Tibial nerve (tissue), 4 donors: ENCODE measurements at regions not wholly inside any gene's neighbourhood (a gene's known extent, or its start where the extent isn't known, plus 50 kb on each side); places are given as distances from the start of the nearest gene placed in this dataset.

Experiments used
- EP300 ChIP-seq, 2 donors: sonication (generic); formaldehyde crosslinking; IDR thresholded peaks; one replicate each; pipeline ENCODE4 v1.6.1; 2017; ENCODE audit warnings: antibody characterized with exemption in 2 of 2, mild to moderate bottlenecking in 1 of 2
- TF ChIP-seq, protein P1 (sequence below), 5 experiments: fragments of 200-600 bp in 3 of 5; fragments of 450-650 bp in 2 of 5; sonication (generic) in 3 of 5; IDR thresholded peaks; one replicate each; pipeline ENCODE4 v1.5.1; 2016 to 2019; ENCODE audit warnings: antibody characterized with exemption in 5 of 5, mild to moderate bottlenecking in 3 of 5, moderate library complexity in 2 of 5

DNA sequence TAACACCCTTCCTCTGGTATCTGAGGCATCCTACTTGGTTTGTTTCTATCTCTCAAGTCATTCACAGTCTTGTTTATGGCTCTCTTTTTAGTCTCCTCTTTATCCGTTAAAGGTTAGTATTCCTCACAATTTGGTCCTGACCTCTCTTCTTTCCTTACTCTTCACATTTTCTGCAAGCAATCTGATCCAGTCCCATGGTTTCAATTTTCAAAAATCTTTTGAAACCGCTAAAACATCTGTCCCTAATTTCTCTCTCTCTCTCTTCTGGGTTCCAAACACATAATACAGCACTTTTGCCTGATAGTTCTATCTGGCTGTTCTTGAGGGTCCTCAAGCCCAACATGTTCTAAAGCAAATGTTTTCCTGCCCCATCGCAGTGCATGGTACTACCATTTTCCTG lies 149.0 kb downstream of the SERPINI1 start:
- TF ChIP-seq, protein P1, sequence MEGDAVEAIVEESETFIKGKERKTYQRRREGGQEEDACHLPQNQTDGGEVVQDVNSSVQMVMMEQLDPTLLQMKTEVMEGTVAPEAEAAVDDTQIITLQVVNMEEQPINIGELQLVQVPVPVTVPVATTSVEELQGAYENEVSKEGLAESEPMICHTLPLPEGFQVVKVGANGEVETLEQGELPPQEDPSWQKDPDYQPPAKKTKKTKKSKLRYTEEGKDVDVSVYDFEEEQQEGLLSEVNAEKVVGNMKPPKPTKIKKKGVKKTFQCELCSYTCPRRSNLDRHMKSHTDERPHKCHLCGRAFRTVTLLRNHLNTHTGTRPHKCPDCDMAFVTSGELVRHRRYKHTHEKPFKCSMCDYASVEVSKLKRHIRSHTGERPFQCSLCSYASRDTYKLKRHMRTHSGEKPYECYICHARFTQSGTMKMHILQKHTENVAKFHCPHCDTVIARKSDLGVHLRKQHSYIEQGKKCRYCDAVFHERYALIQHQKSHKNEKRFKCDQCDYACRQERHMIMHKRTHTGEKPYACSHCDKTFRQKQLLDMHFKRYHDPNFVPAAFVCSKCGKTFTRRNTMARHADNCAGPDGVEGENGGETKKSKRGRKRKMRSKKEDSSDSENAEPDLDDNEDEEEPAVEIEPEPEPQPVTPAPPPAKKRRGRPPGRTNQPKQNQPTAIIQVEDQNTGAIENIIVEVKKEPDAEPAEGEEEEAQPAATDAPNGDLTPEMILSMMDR (IDR thresholded peaks at IDR 0.05) = no peak
- TF ChIP-seq EP300 (IDR thresholded peaks at IDR 0.05) = no peak
